D721Med (cell line): ENCODE measurements at regions not wholly inside any gene's neighbourhood (a gene's known extent, or its start where the extent isn't known, plus 50 kb on each side); places are given as distances from the start of the nearest gene placed in this dataset.
"Not testable (repeated sequence)": the region's sequence is repeated elsewhere in the genome, so short reads cannot be mapped to it uniquely, and the experiment has no call there.

ENCODE experiments used
- DNase-seq: peaks from one replicate; pipeline ENCODE4 v3.0.0; 2011; ENCODE audit warnings: low spot score; ENCODE audit not compliant: insufficient read length
- FAIRE-seq: peaks from 2 replicates; lab custom pipeline; 2011; peaks lifted over from hg19 to GRCh38; lab: Jason Lieb, UNC
- CTCF ChIP-seq: IDR thresholded peaks from 2 replicates; pipeline ENCODE4 v1.5.1; 2012; ENCODE audit warnings: mild to moderate bottlenecking, control low read depth; ENCODE audit not compliant: insufficient read depth; ENCODE audit errors: missing control alignments

- FAIRE-seq, result no peak
- no peak for TF ChIP-seq CTCF
- DNase-seq, result no peak
Measured at GRCh38 chr6:113363866-113364265, 493.3 kb upstream of the MARCKS start.

DNA sequence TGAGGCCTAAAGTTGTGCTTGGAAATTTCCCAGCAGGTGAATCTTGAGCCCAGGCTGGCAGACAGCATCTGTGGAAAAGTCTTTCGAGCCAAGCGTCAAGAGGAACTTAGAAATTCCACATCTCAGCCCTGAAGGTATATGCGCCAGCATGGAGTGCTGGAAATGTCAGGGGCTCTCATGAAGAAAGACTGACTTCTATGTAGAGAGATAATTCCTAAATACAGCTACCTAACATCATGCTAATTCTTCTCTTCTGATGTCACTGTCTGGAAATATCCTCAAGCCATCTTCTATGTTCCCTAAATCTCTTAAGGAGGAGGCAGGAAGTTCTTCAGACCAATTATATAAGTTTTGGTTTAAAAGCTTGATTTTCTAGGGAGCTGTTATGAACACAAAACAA lies 492.4 kb upstream of the MARCKS start:
- FAIRE-seq (no peak), DNase-seq (no peak)
- TF ChIP-seq CTCF, result no peak

DNA sequence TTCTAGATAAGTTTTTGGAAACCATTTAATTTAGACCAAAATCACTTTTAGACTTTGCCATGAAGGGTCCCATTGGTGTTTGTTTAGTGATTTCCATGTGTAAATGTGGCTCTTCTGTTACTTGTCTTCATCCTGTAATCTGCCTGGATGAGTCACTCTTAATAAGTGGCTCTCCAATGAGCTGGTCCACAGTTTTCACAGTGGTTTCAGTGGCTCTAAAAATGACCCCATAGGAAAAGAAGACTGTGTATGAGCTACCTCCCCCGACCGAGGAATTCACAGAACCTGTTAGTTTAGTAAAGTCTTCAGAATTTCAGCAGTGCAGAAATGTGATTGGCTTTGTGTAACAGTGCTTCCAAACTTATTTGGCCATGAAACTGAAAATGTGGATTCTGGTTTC lies 492.0 kb upstream of the MARCKS start:
- DNase-seq, result no peak
- FAIRE-seq, result no peak
- no peak for TF ChIP-seq CTCF

DNA sequence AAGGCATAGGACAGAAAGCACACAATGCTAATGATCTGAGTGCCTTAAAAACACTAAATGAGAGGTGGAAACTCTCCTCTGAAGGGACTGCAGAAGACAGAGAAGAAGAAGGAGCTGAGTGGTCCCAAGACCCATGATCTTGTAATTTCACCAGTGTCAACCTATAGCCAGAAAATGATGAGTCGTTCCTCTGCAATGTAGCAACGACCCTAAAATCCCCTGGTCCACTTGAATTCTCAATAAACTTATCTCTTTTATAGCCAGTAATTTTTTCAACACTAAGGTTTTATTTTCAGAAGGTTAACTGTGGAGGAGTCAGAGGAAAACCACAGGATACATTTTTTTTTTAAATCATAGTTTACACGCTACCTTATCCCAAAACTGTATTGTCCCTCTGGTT lies 490.6 kb upstream of the MARCKS start:
- TF ChIP-seq CTCF, result no peak
- FAIRE-seq (no peak), DNase-seq (no peak)

DNA sequence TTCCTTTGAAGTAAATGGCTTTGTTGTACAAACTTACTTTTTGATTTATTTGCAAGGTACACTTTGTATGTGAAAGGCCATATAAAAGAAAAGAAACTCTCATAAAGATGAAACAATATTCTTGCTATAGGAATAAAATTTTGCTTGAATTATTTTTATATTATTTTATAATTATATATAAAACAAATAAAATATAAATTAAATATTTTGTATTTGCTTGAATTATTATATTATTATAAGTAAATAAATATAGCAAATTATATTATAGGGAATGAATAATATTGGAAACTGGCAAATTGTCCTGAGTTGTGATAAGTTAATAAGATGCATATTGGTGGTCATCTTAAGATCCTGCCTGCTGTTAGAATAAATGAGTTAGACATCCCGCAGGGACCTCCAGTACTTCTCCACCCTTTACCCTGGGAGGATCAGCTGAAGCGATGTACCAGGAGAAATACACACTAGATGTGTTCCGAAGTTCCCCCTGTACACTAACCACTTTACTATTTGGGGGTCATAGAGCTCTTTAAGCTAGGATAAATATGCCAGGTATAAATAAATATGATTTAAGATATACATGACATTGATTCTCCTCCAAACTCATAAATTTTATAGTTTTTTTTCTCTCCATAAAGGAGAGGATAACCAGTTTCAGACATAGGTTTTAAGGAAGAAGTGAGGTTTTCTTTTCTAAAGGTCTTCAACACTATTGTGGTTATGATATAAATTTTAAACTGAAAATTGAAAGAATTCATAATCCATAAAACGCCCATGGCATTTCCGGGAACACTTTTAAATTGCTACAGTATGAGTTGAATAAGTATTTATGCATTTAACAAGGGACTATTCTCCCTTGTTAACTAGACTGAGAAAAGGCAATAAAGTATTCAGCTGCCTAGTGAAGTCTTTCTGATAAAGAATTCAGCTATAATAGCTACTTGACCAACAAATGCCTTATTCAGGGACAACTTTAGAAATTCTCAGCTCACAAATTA lies 486.3 kb upstream of the MARCKS start:
- FAIRE-seq (no peak), DNase-seq (no peak)
- no peak for TF ChIP-seq CTCF

DNA sequence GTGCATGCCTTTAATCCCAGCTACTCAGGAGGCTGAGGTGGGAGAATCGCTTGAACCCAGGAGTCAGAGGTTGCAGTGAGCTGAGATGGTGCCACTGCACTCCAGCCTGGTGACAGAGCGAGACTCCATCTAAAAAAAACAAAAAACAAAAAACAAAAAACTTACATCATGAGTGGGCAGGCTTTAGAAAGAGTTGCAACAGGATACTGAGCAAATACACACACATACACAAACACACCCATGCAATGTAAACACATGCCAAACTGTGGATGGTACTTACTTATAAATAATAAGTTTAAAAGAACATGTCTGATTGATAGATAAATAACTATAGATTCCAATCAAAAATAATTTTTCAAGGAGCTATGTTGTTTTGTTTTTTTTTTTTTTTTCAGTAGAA lies 481.7 kb upstream of the MARCKS start:
- FAIRE-seq, DNase-seq: not testable (repeated sequence)

DNA sequence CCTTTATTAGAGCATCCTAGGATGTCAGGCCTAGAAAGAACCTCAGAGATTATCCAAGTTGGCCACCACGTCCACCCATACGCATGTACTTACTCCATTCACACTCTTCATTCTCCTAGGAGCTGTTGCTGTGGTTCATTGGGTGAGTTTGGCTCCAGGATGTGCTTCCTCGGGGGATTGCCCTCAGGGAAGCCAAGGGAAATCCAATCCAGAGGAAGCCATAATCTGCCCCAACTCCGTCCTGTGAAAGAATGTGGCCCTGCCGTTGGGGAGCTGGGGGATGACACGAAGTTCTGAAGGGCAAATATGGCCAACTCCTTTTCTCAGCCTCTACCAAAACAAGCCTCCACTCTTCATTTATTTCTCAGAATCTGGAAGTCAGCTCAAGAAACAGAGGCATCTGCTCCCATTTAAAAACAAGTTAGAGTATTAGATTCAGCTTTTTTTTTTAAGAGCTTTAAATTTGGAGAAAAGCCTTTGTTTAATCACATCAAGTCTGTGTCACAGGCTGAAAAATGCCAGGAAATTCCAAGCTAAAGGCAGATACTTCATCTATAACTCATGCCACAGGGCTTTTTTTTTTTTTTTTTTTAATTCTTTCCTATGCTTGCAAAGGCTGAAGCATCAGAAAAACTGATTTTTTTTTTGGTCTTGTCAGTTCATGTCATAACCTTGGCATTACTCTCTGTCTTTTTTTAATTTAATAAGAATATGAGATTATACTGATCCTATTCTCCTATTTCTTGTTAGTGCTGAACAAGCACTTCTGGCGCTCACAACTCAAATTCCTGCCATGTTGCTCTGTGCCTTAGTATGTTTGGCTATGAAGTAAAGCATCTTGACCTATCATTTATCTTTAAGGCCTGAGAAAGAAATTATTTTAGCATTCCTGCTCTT lies 480.9 kb upstream of the MARCKS start:
- DNase-seq (no peak), FAIRE-seq (no peak)
- no peak for TF ChIP-seq CTCF
